ENCODE measurements at regions not wholly inside any gene's neighbourhood (a gene's known extent, or its start where the extent isn't known, plus 50 kb on each side); places are given as distances from the start of the nearest gene placed in this dataset.

- TF ChIP-seq CTCF (IDR thresholded peaks at IDR 0.05) (no peak), POLR2A (IDR thresholded peaks at IDR 0.05) (no peak)
Measured at GRCh38 chr22:22403771-22404170, 104.8 kb downstream of the ZNF280B start.
